ENCODE measurements at regions not wholly inside any gene's neighbourhood (a gene's known extent, or its start where the extent isn't known, plus 50 kb on each side); places are given as distances from the start of the nearest gene placed in this dataset.

GRCh38 chr3:127452321-127452821, 138.2 kb downstream of the TPRA1 start:
- peaks cover 14% of the 10 kb centered on the region for H3K9me3 Mint-ChIP-seq (ENCODE audit: unreplicated experiment)
- DNase-seq, result peak; percentile 74
- peaks cover 32% of the 10 kb centered on the region for H3K4me1 Mint-ChIP-seq (ENCODE audit: low read depth, unreplicated experiment)
- H3K27ac Mint-ChIP-seq (ENCODE audit: unreplicated experiment), result peak overlapping the region; percentile 86
- peaks cover 11% of the 10 kb centered on the region for H3K27me3 Mint-ChIP-seq (ENCODE audit: unreplicated experiment)
- no peak overlapping the region for H3K4me3 Mint-ChIP-seq (ENCODE audit: unreplicated experiment)
- no peaks in the 10 kb centered on the region for H3K36me3 Mint-ChIP-seq (ENCODE audit: unreplicated experiment)
- TF ChIP-seq CTCF (IDR thresholded peaks at IDR 0.05; ENCODE audit: partially characterized antibody, unreplicated experiment), result no peak

- H3K36me3 Mint-ChIP-seq (ENCODE audit: unreplicated experiment), result no peaks in the 10 kb centered on the region
- peaks cover 14% of the 10 kb centered on the region for H3K9me3 Mint-ChIP-seq (ENCODE audit: unreplicated experiment)
- DNase-seq, result no peak
- no peak for TF ChIP-seq CTCF (IDR thresholded peaks at IDR 0.05; ENCODE audit: partially characterized antibody, unreplicated experiment)
- peaks cover 31% of the 10 kb centered on the region for H3K4me1 Mint-ChIP-seq (ENCODE audit: low read depth, unreplicated experiment)
- H3K27me3 Mint-ChIP-seq (ENCODE audit: unreplicated experiment), result peaks cover 15% of the 10 kb centered on the region
- H3K27ac Mint-ChIP-seq (ENCODE audit: unreplicated experiment), result no peak overlapping the region
- H3K4me3 Mint-ChIP-seq (ENCODE audit: unreplicated experiment), result no peak overlapping the region
Measured at GRCh38 chr3:127451321-127451720, 139.2 kb downstream of the TPRA1 start.

DNA sequence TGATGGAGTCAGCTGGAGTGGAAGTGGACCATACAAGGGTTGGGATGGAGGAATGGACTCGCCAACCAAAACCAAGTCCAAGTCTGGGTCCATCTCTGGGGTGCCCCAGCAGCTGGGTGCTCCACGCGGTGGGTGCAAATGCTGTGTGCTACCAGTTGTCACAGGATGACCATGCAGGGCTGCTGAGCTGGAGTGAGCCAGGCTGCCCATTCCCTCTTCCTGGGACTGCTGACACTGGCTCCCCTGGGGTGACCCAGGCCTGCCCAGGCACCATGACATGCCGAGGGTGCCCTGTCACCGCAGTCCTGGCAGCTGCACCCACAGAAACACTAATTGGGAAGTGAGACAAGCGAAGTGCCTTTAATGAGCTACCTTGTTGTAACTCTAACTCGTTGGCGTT, 140.2 kb downstream of the TPRA1 start:
- H3K27ac Mint-ChIP-seq (ENCODE audit: unreplicated experiment), result no peak overlapping the region
- no peak overlapping the region for H3K4me3 Mint-ChIP-seq (ENCODE audit: unreplicated experiment)
- DNase-seq, result peak; percentile 11
- H3K27me3 Mint-ChIP-seq (ENCODE audit: unreplicated experiment), result peaks cover 15% of the 10 kb centered on the region
- H3K4me1 Mint-ChIP-seq (ENCODE audit: low read depth, unreplicated experiment), result peaks cover 27% of the 10 kb centered on the region
- no peak for TF ChIP-seq CTCF (IDR thresholded peaks at IDR 0.05; ENCODE audit: partially characterized antibody, unreplicated experiment)
- H3K9me3 Mint-ChIP-seq (ENCODE audit: unreplicated experiment), result peaks cover 12% of the 10 kb centered on the region
- no peaks in the 10 kb centered on the region for H3K36me3 Mint-ChIP-seq (ENCODE audit: unreplicated experiment)

- peaks cover 25% of the 10 kb centered on the region for H3K4me1 Mint-ChIP-seq (ENCODE audit: low read depth, unreplicated experiment)
- H3K36me3 Mint-ChIP-seq (ENCODE audit: unreplicated experiment), result no peaks in the 10 kb centered on the region
- DNase-seq, result no peak
- no peak overlapping the region for H3K27ac Mint-ChIP-seq (ENCODE audit: unreplicated experiment)
- TF ChIP-seq CTCF (IDR thresholded peaks at IDR 0.05; ENCODE audit: partially characterized antibody, unreplicated experiment), result no peak
- peaks cover 15% of the 10 kb centered on the region for H3K27me3 Mint-ChIP-seq (ENCODE audit: unreplicated experiment)
- no peak overlapping the region for H3K4me3 Mint-ChIP-seq (ENCODE audit: unreplicated experiment)
- H3K9me3 Mint-ChIP-seq (ENCODE audit: unreplicated experiment), result peaks cover 11% of the 10 kb centered on the region
Measured at GRCh38 chr3:127449486-127450212, 140.9 kb downstream of the TPRA1 start.

GRCh38 chr3:127448671-127449070, 141.9 kb downstream of the TPRA1 start:
- no peak for TF ChIP-seq CTCF (IDR thresholded peaks at IDR 0.05; ENCODE audit: partially characterized antibody, unreplicated experiment)
- no peak overlapping the region for H3K27ac Mint-ChIP-seq (ENCODE audit: unreplicated experiment)
- peaks cover 15% of the 10 kb centered on the region for H3K27me3 Mint-ChIP-seq (ENCODE audit: unreplicated experiment)
- peaks cover 20% of the 10 kb centered on the region for H3K4me1 Mint-ChIP-seq (ENCODE audit: low read depth, unreplicated experiment)
- peaks cover 7% of the 10 kb centered on the region for H3K9me3 Mint-ChIP-seq (ENCODE audit: unreplicated experiment)
- H3K4me3 Mint-ChIP-seq (ENCODE audit: unreplicated experiment), result no peak overlapping the region
- H3K36me3 Mint-ChIP-seq (ENCODE audit: unreplicated experiment), result no peaks in the 10 kb centered on the region
- no peak for DNase-seq
